ENCODE measurements at regions not wholly inside any gene's neighbourhood (a gene's known extent, or its start where the extent isn't known, plus 50 kb on each side); places are given as distances from the start of the nearest gene placed in this dataset.

- Histone ChIP-seq H3K36me3 (ENCODE audit: control insufficient read depth, insufficient read depth, low read length) (no peaks in the 10 kb centered on the region), H3K9me3 (ENCODE audit: control insufficient read depth, insufficient read depth, low read length) (no peaks in the 10 kb centered on the region), H3K27ac (ENCODE audit: low read depth, low read length) (no peak overlapping the region), H3K27me3 (ENCODE audit: control insufficient read depth, insufficient read depth, low read length) (no peaks in the 10 kb centered on the region), H3K4me3 (ENCODE audit: low read depth, low read length) (no peak overlapping the region), H3K4me1 (ENCODE audit: control insufficient read depth, insufficient read depth, low read length) (no peaks in the 10 kb centered on the region)
- DNase-seq (ENCODE audit: low read depth in 4 of 6, low spot score in 6 of 6): no peak
- WGBS (ENCODE audit: insufficient coverage): no CpG with 5 or more reads among the region's 3 CpGs
Measured at GRCh38 chr13:89470901-89471300, 1799.7 kb downstream of the SLITRK5 start.

- no peaks in the 10 kb centered on the region for H3K9me3 ChIP-seq (ENCODE audit: control insufficient read depth, insufficient read depth, low read length)
- no peak for DNase-seq (ENCODE audit: low read depth in 4 of 6, low spot score in 6 of 6)
- no peak overlapping the region for H3K4me3 ChIP-seq (ENCODE audit: low read depth, low read length)
- H3K4me1 ChIP-seq (ENCODE audit: control insufficient read depth, insufficient read depth, low read length): no peaks in the 10 kb centered on the region
- H3K27me3 ChIP-seq (ENCODE audit: control insufficient read depth, insufficient read depth, low read length): no peaks in the 10 kb centered on the region
- H3K36me3 ChIP-seq (ENCODE audit: control insufficient read depth, insufficient read depth, low read length): no peaks in the 10 kb centered on the region
- H3K27ac ChIP-seq (ENCODE audit: low read depth, low read length): no peak overlapping the region
Measured at GRCh38 chr13:89474432-89474831, 1803.3 kb downstream of the SLITRK5 start.

GRCh38 chr13:89486065-89486464 lies 1814.9 kb downstream of the SLITRK5 start:
- H3K9me3 ChIP-seq (ENCODE audit: control insufficient read depth, insufficient read depth, low read length): no peaks in the 10 kb centered on the region
- no peaks in the 10 kb centered on the region for H3K27me3 ChIP-seq (ENCODE audit: control insufficient read depth, insufficient read depth, low read length)
- H3K36me3 ChIP-seq (ENCODE audit: control insufficient read depth, insufficient read depth, low read length): no peaks in the 10 kb centered on the region
- no CpG with 5 or more reads among the region's 1 CpG for WGBS (ENCODE audit: insufficient coverage)
- DNase-seq (ENCODE audit: low read depth in 4 of 6, low spot score in 6 of 6): no peak
- H3K4me3 ChIP-seq (ENCODE audit: low read depth, low read length): no peak overlapping the region
- H3K27ac ChIP-seq (ENCODE audit: low read depth, low read length): no peak overlapping the region
- no peaks in the 10 kb centered on the region for H3K4me1 ChIP-seq (ENCODE audit: control insufficient read depth, insufficient read depth, low read length)

GRCh38 chr13:89486709-89487108 lies 1815.5 kb downstream of the SLITRK5 start:
- Histone ChIP-seq H3K36me3 (ENCODE audit: control insufficient read depth, insufficient read depth, low read length) (no peaks in the 10 kb centered on the region), H3K4me3 (ENCODE audit: low read depth, low read length) (no peak overlapping the region), H3K27me3 (ENCODE audit: control insufficient read depth, insufficient read depth, low read length) (no peaks in the 10 kb centered on the region), H3K9me3 (ENCODE audit: control insufficient read depth, insufficient read depth, low read length) (no peaks in the 10 kb centered on the region), H3K4me1 (ENCODE audit: control insufficient read depth, insufficient read depth, low read length) (no peaks in the 10 kb centered on the region), H3K27ac (ENCODE audit: low read depth, low read length) (no peak overlapping the region)
- WGBS (ENCODE audit: insufficient coverage): no CpG with 5 or more reads among the region's 1 CpG
- no peak for DNase-seq (ENCODE audit: low read depth in 4 of 6, low spot score in 6 of 6)

- no peak for DNase-seq (ENCODE audit: low read depth in 4 of 6, low spot score in 6 of 6)
- no peak overlapping the region for H3K27ac ChIP-seq (ENCODE audit: low read depth, low read length)
- no peaks in the 10 kb centered on the region for H3K9me3 ChIP-seq (ENCODE audit: control insufficient read depth, insufficient read depth, low read length)
- no CpG with 5 or more reads among the region's 1 CpG for WGBS (ENCODE audit: insufficient coverage)
- no peaks in the 10 kb centered on the region for H3K27me3 ChIP-seq (ENCODE audit: control insufficient read depth, insufficient read depth, low read length)
- no peak overlapping the region for H3K4me3 ChIP-seq (ENCODE audit: low read depth, low read length)
- no peaks in the 10 kb centered on the region for H3K4me1 ChIP-seq (ENCODE audit: control insufficient read depth, insufficient read depth, low read length)
- H3K36me3 ChIP-seq (ENCODE audit: control insufficient read depth, insufficient read depth, low read length): no peaks in the 10 kb centered on the region
Measured at GRCh38 chr13:89490661-89491060, 1819.5 kb downstream of the SLITRK5 start.

- no peaks in the 10 kb centered on the region for H3K4me1 ChIP-seq (ENCODE audit: control insufficient read depth, insufficient read depth, low read length)
- no peak for DNase-seq (ENCODE audit: low read depth in 4 of 6, low spot score in 6 of 6)
- no peaks in the 10 kb centered on the region for H3K27me3 ChIP-seq (ENCODE audit: control insufficient read depth, insufficient read depth, low read length)
- no peaks in the 10 kb centered on the region for H3K36me3 ChIP-seq (ENCODE audit: control insufficient read depth, insufficient read depth, low read length)
- H3K4me3 ChIP-seq (ENCODE audit: low read depth, low read length): no peak overlapping the region
- whole genome bisulfite sequencing (ENCODE audit: insufficient coverage): no CpG with 5 or more reads among the region's 2 CpGs
- H3K9me3 ChIP-seq (ENCODE audit: control insufficient read depth, insufficient read depth, low read length): no peaks in the 10 kb centered on the region
- no peak overlapping the region for H3K27ac ChIP-seq (ENCODE audit: low read depth, low read length)
Measured at GRCh38 chr13:89496478-89496877, 1825.3 kb downstream of the SLITRK5 start.

GRCh38 chr13:89497658-89498057 lies 1826.5 kb downstream of the SLITRK5 start:
- H3K36me3 ChIP-seq (ENCODE audit: control insufficient read depth, insufficient read depth, low read length): no peaks in the 10 kb centered on the region
- no peak overlapping the region for H3K27ac ChIP-seq (ENCODE audit: low read depth, low read length)
- WGBS (ENCODE audit: insufficient coverage): 60% methylated on average over 1 of the region's 4 CpGs
- DNase-seq (ENCODE audit: low read depth in 4 of 6, low spot score in 6 of 6): no peak
- no peak overlapping the region for H3K4me3 ChIP-seq (ENCODE audit: low read depth, low read length)
- H3K9me3 ChIP-seq (ENCODE audit: control insufficient read depth, insufficient read depth, low read length): no peaks in the 10 kb centered on the region
- H3K27me3 ChIP-seq (ENCODE audit: control insufficient read depth, insufficient read depth, low read length): no peaks in the 10 kb centered on the region
- no peaks in the 10 kb centered on the region for H3K4me1 ChIP-seq (ENCODE audit: control insufficient read depth, insufficient read depth, low read length)

- H3K36me3 ChIP-seq (ENCODE audit: control insufficient read depth, insufficient read depth, low read length): no peaks in the 10 kb centered on the region
- H3K27me3 ChIP-seq (ENCODE audit: control insufficient read depth, insufficient read depth, low read length): no peaks in the 10 kb centered on the region
- no peaks in the 10 kb centered on the region for H3K4me1 ChIP-seq (ENCODE audit: control insufficient read depth, insufficient read depth, low read length)
- no CpG with 5 or more reads among the region's 2 CpGs for WGBS (ENCODE audit: insufficient coverage)
- peak in 1 of 6 donors; percentile 42 for DNase-seq (ENCODE audit: low read depth in 4 of 6, low spot score in 6 of 6)
- no peaks in the 10 kb centered on the region for H3K9me3 ChIP-seq (ENCODE audit: control insufficient read depth, insufficient read depth, low read length)
- H3K27ac ChIP-seq (ENCODE audit: low read depth, low read length): no peak overlapping the region
- H3K4me3 ChIP-seq (ENCODE audit: low read depth, low read length): no peak overlapping the region
Measured at GRCh38 chr13:89502286-89502685, 1831.1 kb downstream of the SLITRK5 start.

- no peaks in the 10 kb centered on the region for H3K4me1 ChIP-seq (ENCODE audit: control insufficient read depth, insufficient read depth, low read length)
- no peaks in the 10 kb centered on the region for H3K27me3 ChIP-seq (ENCODE audit: control insufficient read depth, insufficient read depth, low read length)
- no peaks in the 10 kb centered on the region for H3K36me3 ChIP-seq (ENCODE audit: control insufficient read depth, insufficient read depth, low read length)
- H3K9me3 ChIP-seq (ENCODE audit: control insufficient read depth, insufficient read depth, low read length): no peaks in the 10 kb centered on the region
- peak in 2 of 6 donors; percentile 6 to 10 for DNase-seq (ENCODE audit: low read depth in 4 of 6, low spot score in 6 of 6)
- no CpG with 5 or more reads among the region's 4 CpGs for WGBS (ENCODE audit: insufficient coverage)
- H3K27ac ChIP-seq (ENCODE audit: low read depth, low read length): no peak overlapping the region
- H3K4me3 ChIP-seq (ENCODE audit: low read depth, low read length): no peak overlapping the region
Measured at GRCh38 chr13:89514534-89515312, 1832.8 kb upstream of the MIR17HG start.

GRCh38 chr13:89515948-89516347 lies 1831.5 kb upstream of the MIR17HG start:
- no peaks in the 10 kb centered on the region for H3K36me3 ChIP-seq (ENCODE audit: control insufficient read depth, insufficient read depth, low read length)
- no peaks in the 10 kb centered on the region for H3K4me1 ChIP-seq (ENCODE audit: control insufficient read depth, insufficient read depth, low read length)
- no CpG with 5 or more reads among the region's 1 CpG for WGBS (ENCODE audit: insufficient coverage)
- no peaks in the 10 kb centered on the region for H3K9me3 ChIP-seq (ENCODE audit: control insufficient read depth, insufficient read depth, low read length)
- no peak overlapping the region for H3K27ac ChIP-seq (ENCODE audit: low read depth, low read length)
- H3K4me3 ChIP-seq (ENCODE audit: low read depth, low read length): no peak overlapping the region
- no peak for DNase-seq (ENCODE audit: low read depth in 4 of 6, low spot score in 6 of 6)
- H3K27me3 ChIP-seq (ENCODE audit: control insufficient read depth, insufficient read depth, low read length): no peaks in the 10 kb centered on the region

All from spinal cord (tissue), 9 donors.